ENCODE measurements at regions not wholly inside any gene's neighbourhood (a gene's known extent, or its start where the extent isn't known, plus 50 kb on each side); places are given as distances from the start of the nearest gene placed in this dataset.
A peak's percentile ranks its signal among the peaks of the same experiment; 100 is the strongest.

- CTCF ChIA-PET, result no interaction called here
- Histone ChIP-seq H3K79me1 (ENCODE audit: low read depth in 1 of 2, low read length in 2 of 2) (no peaks in the 10 kb centered on the region), H2BK5ac (ENCODE audit: low read depth, low read length, poor library complexity, severe bottlenecking) (no peak overlapping the region), H4K20me1 (ENCODE audit: insufficient read depth, low read length) (no peaks in the 10 kb centered on the region), H3K4me2 (ENCODE audit: low read depth, low read length) (no peak overlapping the region), H3K23ac (ENCODE audit: low read depth, low read length) (no peak overlapping the region), H3K4me1 (ENCODE audit: control insufficient read depth, insufficient read depth, low read length) (no peaks in the 10 kb centered on the region), H4K8ac (ENCODE audit: low read depth in 2 of 2, low read length in 2 of 2) (no peak overlapping the region), H3K9ac (ENCODE audit: low read depth, low read length) (no peak overlapping the region), H3K56ac (ENCODE audit: extremely low read depth, insufficient read depth, low read length) (no peak overlapping the region), H2AK9ac (replicated peaks; ENCODE audit: low read depth, low read length, poor library complexity) (no peak overlapping the region), H3K4me3 (ENCODE audit: insufficient read depth, low read depth, low read length) (no peak overlapping the region), H2BK120ac (ENCODE audit: low read depth, low read length) (no peak overlapping the region), H3K36me3 (ENCODE audit: control insufficient read depth, insufficient read depth, low read length) (no peaks in the 10 kb centered on the region), H3K9me1 (ENCODE audit: insufficient read depth, low read length) (no peaks in the 10 kb centered on the region), H2BK15ac (ENCODE audit: low read depth, low read length) (no peak overlapping the region), H3K9me3 (ENCODE audit: control insufficient read depth, insufficient read depth, low read length) (no peaks in the 10 kb centered on the region), H2BK20ac (ENCODE audit: low read depth, low read length) (no peak overlapping the region), H4K5ac (ENCODE audit: low read depth, low read length) (no peak overlapping the region), H3K27ac (ENCODE audit: insufficient read depth, low read length) (no peak overlapping the region), H3K18ac (ENCODE audit: low read depth, low read length) (no peak overlapping the region), H3K27me3 (ENCODE audit: control insufficient read depth, insufficient read depth, low read length) (no peaks in the 10 kb centered on the region), H4K91ac (ENCODE audit: insufficient read depth, low read depth, low read length) (no peak overlapping the region), H3K4ac (ENCODE audit: low read depth, low read length) (no peak overlapping the region; the same call in 1 of the 2 replicates), H2AFZ (replicated peaks; ENCODE audit: low read length, poor library complexity) (peak overlapping the region; percentile 32), H3K14ac (replicated peaks; ENCODE audit: low read depth, low read length) (no peak overlapping the region), H2AK5ac (ENCODE audit: low read depth, low read length) (peak overlapping the region; percentile 24; the same call in 1 of the 2 replicates)
- dilution Hi-C loops (cut with HindIII; ENCODE audit: low sequenced_read_pairs, unreplicated experiment), result no loop called here
- in situ Hi-C loops (cut with MboI; ENCODE audit: low sequenced_read_pairs), result no loop called here
- TF ChIP-seq ELK1 (IDR thresholded peaks at IDR 0.05; ENCODE audit: borderline replicate concordance, low read depth, low read length) (no peak), RAD21 (IDR thresholded peaks at IDR 0.05; ENCODE audit: low read length) (no peak), RFX5 (IDR thresholded peaks at IDR 0.05; ENCODE audit: low read depth, low read length) (no peak), SMC3 (IDR thresholded peaks at IDR 0.05; ENCODE audit: low read depth, low read length) (no peak), POLR2A (IDR thresholded peaks at IDR 0.05; ENCODE audit: low read depth, low read length) (no peak), NFE2L2 (IDR thresholded peaks at IDR 0.05; ENCODE audit: low read depth, low read length) (no peak), MAZ (IDR thresholded peaks at IDR 0.05; ENCODE audit: borderline replicate concordance, low read depth, low read length) (no peak)
- DNase-seq, result no peak
- WGBS, 2 experiments (ENCODE audit: extremely low coverage in 2 of 2, insufficient read length in 1 of 2), result 100% methylated on average over 5 of the region's 7 CpGs; no CpG with 5 or more reads in 1 of the 2 experiments
- BruUV-seq (replicated peaks), result no TSS peak
- no peak for ATAC-seq (ENCODE audit: low read depth)
- POLR2A ChIA-PET (ENCODE audit: unreplicated experiment), result no interaction called here
- intact Hi-C loops (cut with micrococcal nuclease), result no loop called here
Measured at GRCh38 chr7:46108272-46108671, 187.2 kb upstream of the IGFBP3 start.

Data from IMR-90 (cell line).